Type B pancreatic cell (in vitro differentiated cells): ENCODE measurements at regions not wholly inside any gene's neighbourhood (a gene's known extent, or its start where the extent isn't known, plus 50 kb on each side); places are given as distances from the start of the nearest gene placed in this dataset.

Experiments
- DNase-seq: peaks from one replicate; pipeline ENCODE4 v3.0.0; 2021; ENCODE audit warnings: mixed read lengths; ENCODE audit not compliant: unreplicated experiment; ENCODE audit errors: extremely low spot score
- H3K27ac Mint-ChIP-seq: 2 replicates; pipeline ENCODE4 v1.8.0; 2021; ENCODE audit warnings: mild to moderate bottlenecking, mixed read lengths
- H3K27me3 Mint-ChIP-seq: 2 replicates; pipeline ENCODE4 v1.8.0; 2021; ENCODE audit warnings: mixed read lengths
- H3K36me3 Mint-ChIP-seq: 2 replicates; pipeline ENCODE4 v1.8.0; 2021; ENCODE audit warnings: mixed read lengths
- H3K4me1 Mint-ChIP-seq: one replicate; pipeline ENCODE4 v1.8.0; 2021; ENCODE audit warnings: mixed read lengths; ENCODE audit not compliant: unreplicated experiment
- H3K4me3 Mint-ChIP-seq: 2 replicates; pipeline ENCODE4 v1.8.0; 2021; ENCODE audit warnings: mild to moderate bottlenecking, mixed read lengths
- H3K9me3 Mint-ChIP-seq: 2 replicates; pipeline ENCODE4 v1.8.0; 2021; ENCODE audit warnings: mixed read lengths
- CTCF ChIP-seq: fragments of 200-600 bp; sonication (generic); conservative IDR thresholded peaks from 2 replicates; pipeline ENCODE4 v1.5.0; 2021; ENCODE audit warnings: antibody characterized with exemption, mild to moderate bottlenecking

- Mint-ChIP-seq H3K9me3 (peaks cover 5% of the 10 kb centered on the region), H3K27me3 (no peaks in the 10 kb centered on the region), H3K27ac (no peak overlapping the region), H3K4me3 (no peak overlapping the region), H3K36me3 (no peaks in the 10 kb centered on the region), H3K4me1 (peaks cover 6% of the 10 kb centered on the region)
- no peak for DNase-seq
- no peak for TF ChIP-seq CTCF
Measured at GRCh38 chr4:165613581-165613980, 234.8 kb downstream of the CPE start.

- Mint-ChIP-seq H3K27me3 (peaks cover 5% of the 10 kb centered on the region), H3K36me3 (no peaks in the 10 kb centered on the region), H3K4me3 (no peak overlapping the region), H3K9me3 (peaks cover 11% of the 10 kb centered on the region), H3K4me1 (no peaks in the 10 kb centered on the region), H3K27ac (no peak overlapping the region)
- no peak for DNase-seq
- TF ChIP-seq CTCF = no peak
Measured at GRCh38 chr4:165620913-165621312, 242.1 kb downstream of the CPE start.

- H3K4me1 Mint-ChIP-seq = no peaks in the 10 kb centered on the region
- H3K27me3 Mint-ChIP-seq = peaks cover 9% of the 10 kb centered on the region
- H3K4me3 Mint-ChIP-seq = no peak overlapping the region
- no peaks in the 10 kb centered on the region for H3K36me3 Mint-ChIP-seq
- no peak for DNase-seq
- no peak for TF ChIP-seq CTCF
- peaks cover 11% of the 10 kb centered on the region for H3K9me3 Mint-ChIP-seq
- no peak overlapping the region for H3K27ac Mint-ChIP-seq
Measured at GRCh38 chr4:165621983-165622382, 243.2 kb downstream of the CPE start.

- Mint-ChIP-seq H3K9me3 (no peaks in the 10 kb centered on the region), H3K27ac (no peak overlapping the region), H3K4me1 (no peaks in the 10 kb centered on the region), H3K4me3 (no peak overlapping the region), H3K36me3 (no peaks in the 10 kb centered on the region), H3K27me3 (peaks cover 9% of the 10 kb centered on the region)
- no peak for TF ChIP-seq CTCF
- no peak for DNase-seq
Measured at GRCh38 chr4:165625281-165625680, 246.5 kb downstream of the CPE start.

GRCh38 chr4:165626316-165626715 is 246.7 kb upstream of the TLL1 start:
- TF ChIP-seq CTCF = no peak
- no peaks in the 10 kb centered on the region for H3K9me3 Mint-ChIP-seq
- H3K4me1 Mint-ChIP-seq = no peaks in the 10 kb centered on the region
- H3K27me3 Mint-ChIP-seq = peaks cover 9% of the 10 kb centered on the region
- no peak overlapping the region for H3K27ac Mint-ChIP-seq
- H3K36me3 Mint-ChIP-seq = no peaks in the 10 kb centered on the region
- no peak overlapping the region for H3K4me3 Mint-ChIP-seq
- no peak for DNase-seq

GRCh38 chr4:165627128-165627527 is 245.9 kb upstream of the TLL1 start:
- H3K4me3 Mint-ChIP-seq = no peak overlapping the region
- H3K27me3 Mint-ChIP-seq = peaks cover 5% of the 10 kb centered on the region
- H3K4me1 Mint-ChIP-seq = no peaks in the 10 kb centered on the region
- no peaks in the 10 kb centered on the region for H3K36me3 Mint-ChIP-seq
- no peaks in the 10 kb centered on the region for H3K9me3 Mint-ChIP-seq
- TF ChIP-seq CTCF = no peak
- no peak overlapping the region for H3K27ac Mint-ChIP-seq
- DNase-seq = no peak
